Panc1 (cell line): ENCODE measurements at regions not wholly inside any gene's neighbourhood (a gene's known extent, or its start where the extent isn't known, plus 50 kb on each side); places are given as distances from the start of the nearest gene placed in this dataset.

Source experiments
- POLR2AphosphoS5 ChIP-seq: IDR thresholded peaks from 2 replicates; pipeline ENCODE4 v1.6.1; 2012; ENCODE audit warnings: mild to moderate bottlenecking, low read depth, low read length, moderate library complexity
- TF ChIP-seq, protein P1 (sequence below): fragments of 450-650 bp; IDR thresholded peaks from 2 replicates; pipeline ENCODE4 v1.5.1; 2017; ENCODE audit warnings: mild to moderate bottlenecking
- TF ChIP-seq, protein P2 (sequence below), 2 experiments: IDR thresholded peaks; 2 replicates each; pipeline ENCODE4 v1.6.1; 2011 to 2012; ENCODE audit warnings: low read depth in 2 of 2, control low read depth in 1 of 2, low read length in 1 of 2, mild to moderate bottlenecking in 1 of 2, moderate library complexity in 1 of 2; ENCODE audit not compliant: insufficient read depth in 1 of 2

DNA sequence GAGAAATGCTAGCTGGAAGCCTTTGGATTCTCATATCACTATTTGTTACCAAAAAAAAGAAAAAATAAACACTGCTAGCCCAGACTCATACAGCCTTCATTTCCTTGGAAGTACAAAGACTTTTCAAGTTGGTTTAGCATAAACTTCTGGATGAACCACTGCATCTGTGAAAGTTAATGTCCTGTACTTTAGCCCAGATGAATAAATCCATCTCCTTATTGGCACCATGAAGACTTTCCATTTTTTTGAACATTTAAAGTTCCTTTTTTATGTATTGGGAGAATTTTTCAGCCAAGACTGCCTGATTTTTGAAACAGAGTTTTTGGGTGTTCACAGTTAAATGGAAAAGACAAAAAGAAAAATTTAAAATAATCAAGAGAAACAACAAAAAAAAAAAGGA is 184.0 kb upstream of the C1orf87 start:
- TF ChIP-seq, protein P1, sequence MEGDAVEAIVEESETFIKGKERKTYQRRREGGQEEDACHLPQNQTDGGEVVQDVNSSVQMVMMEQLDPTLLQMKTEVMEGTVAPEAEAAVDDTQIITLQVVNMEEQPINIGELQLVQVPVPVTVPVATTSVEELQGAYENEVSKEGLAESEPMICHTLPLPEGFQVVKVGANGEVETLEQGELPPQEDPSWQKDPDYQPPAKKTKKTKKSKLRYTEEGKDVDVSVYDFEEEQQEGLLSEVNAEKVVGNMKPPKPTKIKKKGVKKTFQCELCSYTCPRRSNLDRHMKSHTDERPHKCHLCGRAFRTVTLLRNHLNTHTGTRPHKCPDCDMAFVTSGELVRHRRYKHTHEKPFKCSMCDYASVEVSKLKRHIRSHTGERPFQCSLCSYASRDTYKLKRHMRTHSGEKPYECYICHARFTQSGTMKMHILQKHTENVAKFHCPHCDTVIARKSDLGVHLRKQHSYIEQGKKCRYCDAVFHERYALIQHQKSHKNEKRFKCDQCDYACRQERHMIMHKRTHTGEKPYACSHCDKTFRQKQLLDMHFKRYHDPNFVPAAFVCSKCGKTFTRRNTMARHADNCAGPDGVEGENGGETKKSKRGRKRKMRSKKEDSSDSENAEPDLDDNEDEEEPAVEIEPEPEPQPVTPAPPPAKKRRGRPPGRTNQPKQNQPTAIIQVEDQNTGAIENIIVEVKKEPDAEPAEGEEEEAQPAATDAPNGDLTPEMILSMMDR = no peak
- TF ChIP-seq POLR2AphosphoS5 = no peak
- TF ChIP-seq, protein P2, sequence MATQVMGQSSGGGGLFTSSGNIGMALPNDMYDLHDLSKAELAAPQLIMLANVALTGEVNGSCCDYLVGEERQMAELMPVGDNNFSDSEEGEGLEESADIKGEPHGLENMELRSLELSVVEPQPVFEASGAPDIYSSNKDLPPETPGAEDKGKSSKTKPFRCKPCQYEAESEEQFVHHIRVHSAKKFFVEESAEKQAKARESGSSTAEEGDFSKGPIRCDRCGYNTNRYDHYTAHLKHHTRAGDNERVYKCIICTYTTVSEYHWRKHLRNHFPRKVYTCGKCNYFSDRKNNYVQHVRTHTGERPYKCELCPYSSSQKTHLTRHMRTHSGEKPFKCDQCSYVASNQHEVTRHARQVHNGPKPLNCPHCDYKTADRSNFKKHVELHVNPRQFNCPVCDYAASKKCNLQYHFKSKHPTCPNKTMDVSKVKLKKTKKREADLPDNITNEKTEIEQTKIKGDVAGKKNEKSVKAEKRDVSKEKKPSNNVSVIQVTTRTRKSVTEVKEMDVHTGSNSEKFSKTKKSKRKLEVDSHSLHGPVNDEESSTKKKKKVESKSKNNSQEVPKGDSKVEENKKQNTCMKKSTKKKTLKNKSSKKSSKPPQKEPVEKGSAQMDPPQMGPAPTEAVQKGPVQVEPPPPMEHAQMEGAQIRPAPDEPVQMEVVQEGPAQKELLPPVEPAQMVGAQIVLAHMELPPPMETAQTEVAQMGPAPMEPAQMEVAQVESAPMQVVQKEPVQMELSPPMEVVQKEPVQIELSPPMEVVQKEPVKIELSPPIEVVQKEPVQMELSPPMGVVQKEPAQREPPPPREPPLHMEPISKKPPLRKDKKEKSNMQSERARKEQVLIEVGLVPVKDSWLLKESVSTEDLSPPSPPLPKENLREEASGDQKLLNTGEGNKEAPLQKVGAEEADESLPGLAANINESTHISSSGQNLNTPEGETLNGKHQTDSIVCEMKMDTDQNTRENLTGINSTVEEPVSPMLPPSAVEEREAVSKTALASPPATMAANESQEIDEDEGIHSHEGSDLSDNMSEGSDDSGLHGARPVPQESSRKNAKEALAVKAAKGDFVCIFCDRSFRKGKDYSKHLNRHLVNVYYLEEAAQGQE (IDR thresholded peaks at IDR 0.05; ENCODE audit: insufficient read depth in 1 of 2, low read depth in 2 of 2, low read length in 1 of 2) = no peak
